NT2/D1 (cell line): ENCODE measurements at regions not wholly inside any gene's neighbourhood (a gene's known extent, or its start where the extent isn't known, plus 50 kb on each side); places are given as distances from the start of the nearest gene placed in this dataset.
"Not testable (repeated sequence)": the region's sequence is repeated elsewhere in the genome, so short reads cannot be mapped to it uniquely, and the experiment has no call there.

Experiments used
- SUZ12 ChIP-seq: IDR thresholded peaks from 2 replicates; pipeline ENCODE4 v1.6.1; 2011; ENCODE audit not compliant: insufficient read length, insufficient read depth; ENCODE audit errors: extremely low read depth
- YY1 ChIP-seq: IDR thresholded peaks from 2 replicates; pipeline ENCODE4 v1.6.1; 2011; ENCODE audit not compliant: insufficient read length, insufficient read depth
- ZNF274 ChIP-seq: IDR thresholded peaks from 2 replicates; pipeline ENCODE4 v1.6.1; 2011; ENCODE audit warnings: mild to moderate bottlenecking, low read depth, low read length

DNA sequence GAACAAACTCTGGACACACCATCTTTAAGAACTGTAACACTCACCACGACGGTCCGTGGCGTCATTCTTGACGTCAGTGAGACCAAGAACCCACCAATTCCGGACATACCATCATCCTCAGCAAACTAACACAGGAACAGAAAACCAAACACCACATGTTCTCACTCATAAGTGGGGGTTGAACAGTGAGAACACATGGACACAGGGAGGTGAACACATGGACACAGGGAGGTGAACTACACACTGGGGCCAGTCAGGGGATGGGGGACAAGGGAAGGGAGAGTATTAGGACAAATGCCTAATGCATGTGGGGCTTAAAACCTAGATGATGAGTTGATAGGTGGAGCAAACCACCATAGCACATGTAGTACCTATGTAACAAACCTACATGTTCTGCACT, 952.1 kb upstream of the PRR20A start:
- TF ChIP-seq YY1, ZNF274, SUZ12: not testable (repeated sequence)
